ENCODE measurements at regions not wholly inside any gene's neighbourhood (a gene's known extent, or its start where the extent isn't known, plus 50 kb on each side); places are given as distances from the start of the nearest gene placed in this dataset.

GRCh38 chr7:27399791-27400567, 157.4 kb downstream of the EVX1 start:
- TF ChIP-seq, protein P1, sequence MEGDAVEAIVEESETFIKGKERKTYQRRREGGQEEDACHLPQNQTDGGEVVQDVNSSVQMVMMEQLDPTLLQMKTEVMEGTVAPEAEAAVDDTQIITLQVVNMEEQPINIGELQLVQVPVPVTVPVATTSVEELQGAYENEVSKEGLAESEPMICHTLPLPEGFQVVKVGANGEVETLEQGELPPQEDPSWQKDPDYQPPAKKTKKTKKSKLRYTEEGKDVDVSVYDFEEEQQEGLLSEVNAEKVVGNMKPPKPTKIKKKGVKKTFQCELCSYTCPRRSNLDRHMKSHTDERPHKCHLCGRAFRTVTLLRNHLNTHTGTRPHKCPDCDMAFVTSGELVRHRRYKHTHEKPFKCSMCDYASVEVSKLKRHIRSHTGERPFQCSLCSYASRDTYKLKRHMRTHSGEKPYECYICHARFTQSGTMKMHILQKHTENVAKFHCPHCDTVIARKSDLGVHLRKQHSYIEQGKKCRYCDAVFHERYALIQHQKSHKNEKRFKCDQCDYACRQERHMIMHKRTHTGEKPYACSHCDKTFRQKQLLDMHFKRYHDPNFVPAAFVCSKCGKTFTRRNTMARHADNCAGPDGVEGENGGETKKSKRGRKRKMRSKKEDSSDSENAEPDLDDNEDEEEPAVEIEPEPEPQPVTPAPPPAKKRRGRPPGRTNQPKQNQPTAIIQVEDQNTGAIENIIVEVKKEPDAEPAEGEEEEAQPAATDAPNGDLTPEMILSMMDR (IDR thresholded peaks at IDR 0.05; ENCODE audit: low read depth, low read length): no peak
- no peak overlapping the region for H3K4me3 ChIP-seq (replicated peaks in 1 of 2; ENCODE audit: low read depth in 2 of 2, low read length in 2 of 2)
- no peak for DNase-seq (ENCODE audit: low read depth in 2 of 2)

- H3K4me3 ChIP-seq (replicated peaks in 1 of 2; ENCODE audit: low read depth in 2 of 2, low read length in 2 of 2): no peak overlapping the region
- no peak for DNase-seq (ENCODE audit: low read depth in 2 of 2)
- TF ChIP-seq, protein P1 (IDR thresholded peaks at IDR 0.05; ENCODE audit: low read depth, low read length): no peak
Measured at GRCh38 chr7:27405780-27406179, 163.2 kb downstream of the EVX1 start.

GRCh38 chr7:27409311-27409710, 166.7 kb downstream of the EVX1 start:
- H3K4me3 ChIP-seq (replicated peaks in 1 of 2; ENCODE audit: low read depth in 2 of 2, low read length in 2 of 2): no peak overlapping the region
- DNase-seq (ENCODE audit: low read depth in 2 of 2): no peak
- TF ChIP-seq, protein P1 (IDR thresholded peaks at IDR 0.05; ENCODE audit: low read depth, low read length): no peak

DNA sequence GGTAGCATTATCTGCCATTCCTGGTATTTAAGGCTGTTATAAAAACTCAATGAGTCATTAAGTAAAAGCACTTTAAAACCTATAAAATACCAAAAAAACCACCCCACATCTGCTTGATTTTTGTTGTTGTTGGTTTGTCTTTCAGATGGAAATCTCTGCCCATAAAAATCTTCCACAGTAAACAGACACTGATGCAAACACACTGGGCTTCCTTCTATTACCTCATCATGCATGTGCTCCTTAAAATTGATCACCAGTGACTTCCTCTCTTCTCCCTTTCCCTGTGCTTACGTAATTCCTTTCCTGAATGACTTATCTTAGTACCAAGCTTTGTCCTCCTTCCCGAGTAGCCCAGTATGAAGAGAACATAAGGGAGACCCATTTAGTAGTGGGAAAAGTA, 167.2 kb downstream of the EVX1 start:
- TF ChIP-seq, protein P1 (IDR thresholded peaks at IDR 0.05; ENCODE audit: low read depth, low read length): no peak
- DNase-seq (ENCODE audit: low read depth in 2 of 2): peak in 1 of 2 donors; percentile 3

GRCh38 chr7:27410812-27411544, 168.4 kb downstream of the EVX1 start:
- H3K4me3 ChIP-seq (replicated peaks in 1 of 2; ENCODE audit: low read depth in 2 of 2, low read length in 2 of 2): no peak overlapping the region
- TF ChIP-seq, protein P1 (IDR thresholded peaks at IDR 0.05; ENCODE audit: low read depth, low read length): no peak
- DNase-seq (ENCODE audit: low read depth in 2 of 2): no peak

More for the DNA sequence above, 167.2 kb downstream of the EVX1 start:
- no peak overlapping the region for H3K4me3 ChIP-seq (replicated peaks in 1 of 2; ENCODE audit: low read depth in 2 of 2, low read length in 2 of 2)

DNA sequence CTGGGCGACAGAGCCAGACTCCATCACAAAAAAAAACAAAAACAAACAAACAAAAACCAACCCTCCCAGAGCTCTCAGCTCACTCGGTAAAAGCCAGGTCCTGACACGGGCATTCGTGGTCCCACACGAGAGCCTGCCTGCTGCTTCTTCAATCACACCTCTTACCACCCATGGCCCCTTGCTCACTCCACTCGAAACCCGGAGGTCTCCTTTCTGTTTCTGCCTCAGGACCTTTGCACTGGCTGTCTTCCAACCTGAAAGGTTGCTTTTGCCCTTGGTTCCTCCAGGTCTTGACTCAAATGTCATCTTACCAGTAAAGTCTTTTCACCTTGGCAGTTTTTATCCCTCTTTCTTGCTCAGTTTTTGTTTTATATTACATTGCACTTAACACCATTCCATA, 169.6 kb downstream of the EVX1 start:
- DNase-seq (ENCODE audit: low read depth in 2 of 2): no peak
- no peak overlapping the region for H3K4me3 ChIP-seq (replicated peaks in 1 of 2; ENCODE audit: low read depth in 2 of 2, low read length in 2 of 2)
- TF ChIP-seq, protein P1 (IDR thresholded peaks at IDR 0.05; ENCODE audit: low read depth, low read length): no peak

Data from cardiac fibroblast (primary cell).